ENCODE measurements at regions not wholly inside any gene's neighbourhood (a gene's known extent, or its start where the extent isn't known, plus 50 kb on each side); places are given as distances from the start of the nearest gene placed in this dataset.

DNA sequence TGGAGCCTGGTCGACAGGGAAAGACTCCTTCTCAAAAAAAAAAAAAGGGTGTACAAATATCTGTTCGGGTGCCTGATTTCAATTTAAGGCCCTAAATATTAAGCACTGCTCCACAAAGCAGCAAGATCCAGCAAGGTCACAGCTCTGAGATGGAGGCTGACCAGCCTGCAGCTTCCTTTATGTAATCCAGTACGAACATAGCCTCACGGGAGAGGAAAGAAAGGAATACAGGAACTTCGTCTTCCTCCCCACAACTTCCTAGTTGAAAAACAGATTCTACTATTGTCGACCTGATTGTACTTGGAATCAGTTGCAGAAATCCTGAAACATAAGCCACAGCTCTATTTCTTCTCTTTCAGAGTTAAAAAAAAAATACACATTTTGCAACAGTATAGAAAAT, 53.5 kb upstream of the TBC1D9 start:
- H3K4me3 ChIP-seq (ENCODE audit: low read depth, low read length), result no peak overlapping the region
- no peak for DNase-seq (ENCODE audit: low read depth, low spot score)
- TF ChIP-seq, protein P1, sequence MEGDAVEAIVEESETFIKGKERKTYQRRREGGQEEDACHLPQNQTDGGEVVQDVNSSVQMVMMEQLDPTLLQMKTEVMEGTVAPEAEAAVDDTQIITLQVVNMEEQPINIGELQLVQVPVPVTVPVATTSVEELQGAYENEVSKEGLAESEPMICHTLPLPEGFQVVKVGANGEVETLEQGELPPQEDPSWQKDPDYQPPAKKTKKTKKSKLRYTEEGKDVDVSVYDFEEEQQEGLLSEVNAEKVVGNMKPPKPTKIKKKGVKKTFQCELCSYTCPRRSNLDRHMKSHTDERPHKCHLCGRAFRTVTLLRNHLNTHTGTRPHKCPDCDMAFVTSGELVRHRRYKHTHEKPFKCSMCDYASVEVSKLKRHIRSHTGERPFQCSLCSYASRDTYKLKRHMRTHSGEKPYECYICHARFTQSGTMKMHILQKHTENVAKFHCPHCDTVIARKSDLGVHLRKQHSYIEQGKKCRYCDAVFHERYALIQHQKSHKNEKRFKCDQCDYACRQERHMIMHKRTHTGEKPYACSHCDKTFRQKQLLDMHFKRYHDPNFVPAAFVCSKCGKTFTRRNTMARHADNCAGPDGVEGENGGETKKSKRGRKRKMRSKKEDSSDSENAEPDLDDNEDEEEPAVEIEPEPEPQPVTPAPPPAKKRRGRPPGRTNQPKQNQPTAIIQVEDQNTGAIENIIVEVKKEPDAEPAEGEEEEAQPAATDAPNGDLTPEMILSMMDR (IDR thresholded peaks at IDR 0.05; ENCODE audit: insufficient read depth, low read length, missing control alignments), result no peak
- POLR2A ChIA-PET, result no interaction called here
- CTCF ChIA-PET, result no interaction called here

GRCh38 chr4:140808256-140808655, 52.1 kb upstream of the TBC1D9 start:
- CTCF ChIA-PET, result no interaction called here
- TF ChIP-seq, protein P1 (IDR thresholded peaks at IDR 0.05; ENCODE audit: insufficient read depth, low read length, missing control alignments), result no peak
- POLR2A ChIA-PET, result no interaction called here
- no peak for DNase-seq (ENCODE audit: low read depth, low spot score)
- H3K4me3 ChIP-seq (ENCODE audit: low read depth, low read length), result no peak overlapping the region

DNA sequence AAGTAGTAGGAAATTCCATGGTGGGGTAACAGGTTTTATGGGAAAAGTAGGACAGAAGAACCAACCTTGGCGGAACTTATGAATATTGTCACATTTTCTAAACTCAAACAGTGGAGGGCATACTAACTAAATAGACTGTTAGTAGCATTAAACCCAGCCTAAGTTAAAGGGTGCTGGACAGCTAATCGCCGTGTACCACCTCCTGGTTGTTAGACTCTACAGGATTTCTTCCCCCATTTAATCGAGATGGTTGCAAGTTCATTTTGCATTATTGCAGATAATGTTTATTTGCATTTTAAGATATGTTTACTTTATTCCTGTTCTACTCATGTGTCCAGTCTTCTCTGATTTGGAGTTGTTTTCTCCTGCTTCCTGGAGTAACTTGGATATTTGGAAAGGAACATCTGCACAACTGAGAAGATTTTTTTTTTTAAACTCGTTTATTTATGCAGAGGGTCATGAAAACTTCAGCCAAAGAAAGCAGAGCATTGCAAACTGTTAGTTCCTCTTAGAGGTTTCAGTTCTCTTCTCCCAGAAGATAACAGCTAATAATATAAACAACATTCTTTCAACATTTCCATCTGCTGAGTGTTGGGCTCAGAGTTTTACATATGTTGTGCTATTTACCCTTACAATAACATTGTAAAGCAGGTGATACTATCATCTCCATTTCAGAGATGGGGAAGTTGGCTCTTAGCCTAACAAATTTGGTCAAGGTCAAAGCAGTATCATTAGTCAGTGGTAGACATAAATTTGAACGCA, 51.5 kb upstream of the TBC1D9 start:
- CTCF ChIA-PET, result no interaction called here
- POLR2A ChIA-PET, result no interaction called here
- TF ChIP-seq, protein P1 (IDR thresholded peaks at IDR 0.05; ENCODE audit: insufficient read depth, low read length, missing control alignments), result no peak
- DNase-seq (ENCODE audit: low read depth, low spot score), result peak; percentile 5
- H3K4me3 ChIP-seq (ENCODE audit: low read depth, low read length), result no peak overlapping the region

DNA sequence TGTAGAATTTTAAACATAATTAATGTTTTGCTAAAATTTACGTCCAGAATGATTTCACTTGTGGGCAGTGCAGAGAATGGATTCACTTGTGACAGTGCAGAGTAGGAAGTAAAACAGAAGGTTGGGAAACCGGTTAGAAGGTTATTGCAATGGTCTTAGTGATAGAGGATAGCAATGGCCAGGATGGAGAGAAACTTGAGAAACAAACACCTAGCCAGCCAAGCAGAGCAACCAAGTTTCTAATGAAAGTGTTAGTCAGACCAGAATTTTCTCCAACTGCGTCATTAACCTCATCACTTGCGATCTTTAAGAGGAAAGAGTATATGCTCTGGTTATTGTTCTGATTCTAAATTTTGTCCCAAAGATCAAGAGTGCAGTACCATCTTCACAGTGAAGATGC, 50.0 kb upstream of the TBC1D9 start:
- CTCF ChIA-PET, result interaction anchor here (0.7 kb wide), 1 partner anchor 197 kb away, joined by 3 read pairs; no protein-coding TSS in a partner anchor
- POLR2A ChIA-PET, result no interaction called here

More for the DNA sequence above, 50.0 kb upstream of the TBC1D9 start:
- TF ChIP-seq, protein P1 (IDR thresholded peaks at IDR 0.05; ENCODE audit: insufficient read depth, low read length, missing control alignments), result no peak
- no peak for DNase-seq (ENCODE audit: low read depth, low spot score)
- no peak overlapping the region for H3K4me3 ChIP-seq (ENCODE audit: low read depth, low read length)

All from AG04449 (cell line).